ENCODE measurements at regions not wholly inside any gene's neighbourhood (a gene's known extent, or its start where the extent isn't known, plus 50 kb on each side); places are given as distances from the start of the nearest gene placed in this dataset.

GRCh38 chr14:105863296-105864108 lies 337.1 kb downstream of the TMEM121 start:
- no peak for DNase-seq (ENCODE audit: low read depth, low spot score)
- dilution Hi-C loops (cut with MboI; ENCODE audit: extremely low pct_ligation_motif_present, low sequenced_read_pairs), result no loop called here
- no peak for FAIRE-seq

GRCh38 chr14:105864116-105864515 lies 337.7 kb downstream of the TMEM121 start:
- no TSS peak for BruUV-seq (replicated peaks)
- no peak overlapping the region for H2AFZ ChIP-seq (ENCODE audit: low read depth, low read length)
- H3K27ac ChIP-seq (ENCODE audit: insufficient read depth, low read depth, low read length), result no peak overlapping the region
- H3K4me2 ChIP-seq (ENCODE audit: insufficient read depth, low read length), result no peak overlapping the region
- H3K79me2 ChIP-seq (ENCODE audit: control insufficient read depth, insufficient read depth, low read length), result no peaks in the 10 kb centered on the region
- no peaks in the 10 kb centered on the region for H3K27me3 ChIP-seq (ENCODE audit: control insufficient read depth in 2 of 2, insufficient read depth in 2 of 2, low read length in 2 of 2)
- POLR2A ChIA-PET, result no interaction called here
- H3K9me1 ChIP-seq (replicated peaks; ENCODE audit: control insufficient read depth, extremely low read depth, insufficient read depth, low read length), result no peaks in the 10 kb centered on the region
- H3K4me1 ChIP-seq (ENCODE audit: control insufficient read depth, extremely low read depth, insufficient read depth, low read length), result no peaks in the 10 kb centered on the region
- CTCF ChIA-PET, result no interaction called here
- H4K20me1 ChIP-seq (replicated peaks; ENCODE audit: control insufficient read depth, extremely low read depth, insufficient read depth, low read length), result no peaks in the 10 kb centered on the region
- TF ChIP-seq GATA2 (IDR thresholded peaks at IDR 0.05; ENCODE audit: insufficient read depth, insufficient read length, low read depth, low read length) (no peak), FOS (IDR thresholded peaks at IDR 0.05; ENCODE audit: borderline replicate concordance, insufficient read depth, low read length) (no peak)
- dilution Hi-C loops (cut with MboI; ENCODE audit: extremely low pct_ligation_motif_present, low sequenced_read_pairs), result no loop called here
- DNase-seq (ENCODE audit: low read depth, low spot score), result no peak
- FAIRE-seq, result no peak
- H3K4me3 ChIP-seq (replicated peaks in 1 of 3; ENCODE audit: insufficient read depth in 1 of 3, low read depth in 1 of 3, low read length in 3 of 3), result no peak overlapping the region
- no peaks in the 10 kb centered on the region for H3K36me3 ChIP-seq (ENCODE audit: control insufficient read depth in 2 of 2, extremely low read depth in 1 of 2, insufficient read depth in 2 of 2, low read length in 2 of 2)
- H3K9ac ChIP-seq (replicated peaks; ENCODE audit: extremely low read depth, insufficient read depth, low read length), result no peak overlapping the region
- peaks cover 10% of the 10 kb centered on the region for H3K9me3 ChIP-seq (replicated peaks; ENCODE audit: control insufficient read depth, insufficient read depth, low read length)
- intact Hi-C loops (cut with micrococcal nuclease), result no loop called here

More at GRCh38 chr14:105863296-105864108, 337.1 kb downstream of the TMEM121 start:
- ChIA-PET CTCF (no interaction called here), POLR2A (no interaction called here)
- H2AFZ ChIP-seq (ENCODE audit: low read depth, low read length), result no peak overlapping the region
- no peak overlapping the region for H3K27ac ChIP-seq (ENCODE audit: insufficient read depth, low read depth, low read length)
- no TSS peak for BruUV-seq (replicated peaks)
- no peaks in the 10 kb centered on the region for H3K4me1 ChIP-seq (ENCODE audit: control insufficient read depth, extremely low read depth, insufficient read depth, low read length)
- H3K27me3 ChIP-seq (ENCODE audit: control insufficient read depth in 2 of 2, insufficient read depth in 2 of 2, low read length in 2 of 2), result no peaks in the 10 kb centered on the region
- H3K36me3 ChIP-seq (ENCODE audit: control insufficient read depth in 2 of 2, extremely low read depth in 1 of 2, insufficient read depth in 2 of 2, low read length in 2 of 2), result no peaks in the 10 kb centered on the region
- intact Hi-C loops (cut with micrococcal nuclease), result no loop called here
- no peak overlapping the region for H3K4me3 ChIP-seq (replicated peaks in 1 of 3; ENCODE audit: insufficient read depth in 1 of 3, low read depth in 1 of 3, low read length in 3 of 3)
- no peaks in the 10 kb centered on the region for H3K9me1 ChIP-seq (replicated peaks; ENCODE audit: control insufficient read depth, extremely low read depth, insufficient read depth, low read length)
- H3K79me2 ChIP-seq (ENCODE audit: control insufficient read depth, insufficient read depth, low read length), result no peaks in the 10 kb centered on the region
- no peaks in the 10 kb centered on the region for H4K20me1 ChIP-seq (replicated peaks; ENCODE audit: control insufficient read depth, extremely low read depth, insufficient read depth, low read length)
- no peak overlapping the region for H3K9ac ChIP-seq (replicated peaks; ENCODE audit: extremely low read depth, insufficient read depth, low read length)
- peaks cover 12% of the 10 kb centered on the region for H3K9me3 ChIP-seq (replicated peaks; ENCODE audit: control insufficient read depth, insufficient read depth, low read length)
- no peak overlapping the region for H3K4me2 ChIP-seq (ENCODE audit: insufficient read depth, low read length)
- no peak for TF ChIP-seq POLR2AphosphoS5 (IDR thresholded peaks at IDR 0.05; ENCODE audit: insufficient read depth, low read depth, low read length)
- TF ChIP-seq MAX (IDR thresholded peaks at IDR 0.05; ENCODE audit: insufficient read depth, insufficient read length), result no peak
- TF ChIP-seq JUN (IDR thresholded peaks at IDR 0.05; ENCODE audit: borderline replicate concordance, insufficient read depth, insufficient read length, low read depth), result no peak

Measured in endothelial cell of umbilical vein (primary cell).